Caco-2 (cell line): ENCODE measurements at regions not wholly inside any gene's neighbourhood (a gene's known extent, or its start where the extent isn't known, plus 50 kb on each side); places are given as distances from the start of the nearest gene placed in this dataset.

Experiments used
- BruUV-seq: library from RNA; stranded (reverse); fragments of 400-500 nt; replicated peaks from 2 replicates; lab custom pipeline; 2021; lab: Mats Ljungman, UMichigan
- CTCF ChIA-PET: fragments of 300-600 bp; sonication (Branson Sonifier 250); formaldehyde crosslinking; loops from one replicate; lab custom pipeline; 2022; ENCODE audit warnings: antibody characterized with exemption; lab: Charles Lee
- POLR2A ChIA-PET: fragments of 300-600 bp; sonication (Branson Sonifier 250); formaldehyde crosslinking; loops from one replicate; lab custom pipeline; 2022; ENCODE audit warnings: antibody characterized with exemption; lab: Charles Lee
- DNase-seq, 2 experiments: peaks; one replicate each; pipeline versions ENCODE4 v3.0.0 to v3.0.0-alpha.2; 2020 to 2022
- H3K27me3 ChIP-seq: replicated peaks from 2 replicates; pipeline ENCODE4 v1.6.0; 2011; ENCODE audit warnings: low read length; ENCODE audit not compliant: control insufficient read depth, insufficient read depth
- H3K36me3 ChIP-seq: 2 replicates; pipeline ENCODE4 v1.5.1; 2011; ENCODE audit warnings: low read length; ENCODE audit not compliant: control insufficient read depth, insufficient read depth
- H3K4me1 ChIP-seq: fragments of 250-450 bp; sonication (Bioruptor Pico); 2 replicates; pipeline ENCODE4 v1.5.1; 2020; ENCODE audit warnings: mild to moderate bottlenecking
- H3K4me3 ChIP-seq: 2 replicates; pipeline ENCODE4 v1.5.1; 2011; ENCODE audit warnings: low read depth, mild to moderate bottlenecking, control low read depth, low read length
- H3K9me3 ChIP-seq: fragments of 250-450 bp; sonication (Bioruptor Pico); 2 replicates; pipeline ENCODE4 v1.5.1; 2020; ENCODE audit warnings: mild to moderate bottlenecking, moderate library complexity
- H3K27ac Mint-ChIP-seq: one replicate; pipeline ENCODE4 v1.8.0; 2022; ENCODE audit warnings: mixed read lengths; ENCODE audit not compliant: unreplicated experiment
- H3K27me3 Mint-ChIP-seq: one replicate; pipeline ENCODE4 v1.8.0; 2022; ENCODE audit warnings: mixed read lengths; ENCODE audit not compliant: insufficient read depth, unreplicated experiment
- H3K36me3 Mint-ChIP-seq: one replicate; pipeline ENCODE4 v1.8.0; 2022; ENCODE audit warnings: mild to moderate bottlenecking, mixed read lengths; ENCODE audit not compliant: insufficient read depth, unreplicated experiment
- H3K4me1 Mint-ChIP-seq: one replicate; pipeline ENCODE4 v1.8.0; 2022; ENCODE audit warnings: low read depth, mixed read lengths; ENCODE audit not compliant: unreplicated experiment
- H3K4me3 Mint-ChIP-seq: one replicate; pipeline ENCODE4 v1.8.0; 2022; ENCODE audit warnings: mild to moderate bottlenecking, moderate library complexity, mixed read lengths; ENCODE audit not compliant: unreplicated experiment
- H3K9me3 Mint-ChIP-seq: one replicate; pipeline ENCODE4 v1.8.0; 2022; ENCODE audit warnings: mixed read lengths; ENCODE audit not compliant: unreplicated experiment
- intact Hi-C: fragments of 100-400 bp; cut with micrococcal nuclease; formaldehyde crosslinking; loops from one replicate; pipeline ENCODE4 v1.10.0; 2022; ENCODE audit not compliant: unreplicated experiment
- TF ChIP-seq, protein P1 (sequence below), 2 experiments: fragments of 200-600 bp in 1 of 2; IDR thresholded peaks; 1 replicate in 1 of 2; 2 replicates in 1 of 2; pipeline versions ENCODE4 v1.5.1 to v1.8.0; 2011 to 2022; ENCODE audit warnings: antibody characterized with exemption in 1 of 2, control low read depth in 1 of 2, inconsistent platforms in 1 of 2, low read depth in 1 of 2, low read length in 1 of 2, mild to moderate bottlenecking in 1 of 2, moderate library complexity in 1 of 2; ENCODE audit not compliant: insufficient read depth in 1 of 2, severe bottlenecking in 1 of 2, unreplicated experiment in 1 of 2

DNA sequence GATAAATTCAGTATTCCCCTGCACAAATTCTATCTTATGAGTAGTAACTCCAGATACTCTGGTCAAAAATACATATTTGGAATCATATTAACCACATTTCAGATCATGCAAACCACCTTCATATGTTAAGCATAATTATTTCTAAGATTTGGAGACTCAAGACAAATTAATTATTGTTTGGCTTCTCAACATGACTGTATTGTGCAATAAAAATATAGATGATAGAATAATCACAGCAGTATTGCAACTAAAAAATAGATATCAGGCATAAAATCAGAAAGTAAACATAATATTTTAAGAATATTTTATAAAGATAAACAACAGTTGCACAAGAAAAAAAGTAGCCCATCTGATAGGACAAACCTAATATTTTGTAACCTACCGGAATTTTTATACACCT, 1767.6 kb upstream of the NUDT12 start:
- Mint-ChIP-seq H3K4me3 (no peak overlapping the region), H3K27ac (no peak overlapping the region), H3K4me1 (no peaks in the 10 kb centered on the region), H3K36me3 (no peaks in the 10 kb centered on the region), H3K27me3 (no peaks in the 10 kb centered on the region), H3K9me3 (no peaks in the 10 kb centered on the region)
- no TSS peak for BruUV-seq
- intact Hi-C loops, result loop anchor here (5.0 kb wide), 1 partner anchor 463 kb away; no protein-coding TSS in a partner anchor
- POLR2A ChIA-PET, result no interaction called here
- no peaks in the 10 kb centered on the region for H3K4me1 ChIP-seq
- H3K9me3 ChIP-seq, result no peaks in the 10 kb centered on the region
- no peak overlapping the region for H3K4me3 ChIP-seq
- H3K27me3 ChIP-seq, result no peaks in the 10 kb centered on the region
- no peak for DNase-seq
- no peaks in the 10 kb centered on the region for H3K36me3 ChIP-seq
- TF ChIP-seq, protein P1, sequence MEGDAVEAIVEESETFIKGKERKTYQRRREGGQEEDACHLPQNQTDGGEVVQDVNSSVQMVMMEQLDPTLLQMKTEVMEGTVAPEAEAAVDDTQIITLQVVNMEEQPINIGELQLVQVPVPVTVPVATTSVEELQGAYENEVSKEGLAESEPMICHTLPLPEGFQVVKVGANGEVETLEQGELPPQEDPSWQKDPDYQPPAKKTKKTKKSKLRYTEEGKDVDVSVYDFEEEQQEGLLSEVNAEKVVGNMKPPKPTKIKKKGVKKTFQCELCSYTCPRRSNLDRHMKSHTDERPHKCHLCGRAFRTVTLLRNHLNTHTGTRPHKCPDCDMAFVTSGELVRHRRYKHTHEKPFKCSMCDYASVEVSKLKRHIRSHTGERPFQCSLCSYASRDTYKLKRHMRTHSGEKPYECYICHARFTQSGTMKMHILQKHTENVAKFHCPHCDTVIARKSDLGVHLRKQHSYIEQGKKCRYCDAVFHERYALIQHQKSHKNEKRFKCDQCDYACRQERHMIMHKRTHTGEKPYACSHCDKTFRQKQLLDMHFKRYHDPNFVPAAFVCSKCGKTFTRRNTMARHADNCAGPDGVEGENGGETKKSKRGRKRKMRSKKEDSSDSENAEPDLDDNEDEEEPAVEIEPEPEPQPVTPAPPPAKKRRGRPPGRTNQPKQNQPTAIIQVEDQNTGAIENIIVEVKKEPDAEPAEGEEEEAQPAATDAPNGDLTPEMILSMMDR (IDR thresholded peaks at IDR 0.05; ENCODE audit: insufficient read depth in 1 of 2, low read depth in 1 of 2, low read length in 1 of 2, severe bottlenecking in 1 of 2, unreplicated experiment in 1 of 2), result no peak
- CTCF ChIA-PET, result no interaction called here

DNA sequence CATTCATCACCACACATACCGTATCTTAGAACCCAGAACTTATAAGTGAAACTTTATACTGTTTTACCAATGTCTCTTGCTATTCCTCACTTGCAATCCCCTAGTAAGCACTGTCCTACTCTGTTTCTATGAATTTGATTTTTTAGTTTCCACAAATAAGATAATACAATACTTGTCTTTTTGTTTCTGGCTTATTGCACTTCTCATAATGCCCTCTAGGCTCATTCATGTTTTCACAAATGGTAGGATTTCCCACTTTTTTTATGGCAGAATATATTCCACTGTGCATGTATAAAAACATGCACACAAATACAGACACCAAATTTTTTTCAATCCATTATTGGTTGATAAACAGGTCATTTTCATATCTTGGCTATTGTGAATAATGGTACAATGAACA, 1742.3 kb upstream of the NUDT12 start:
- Histone ChIP-seq H3K27me3 (no peaks in the 10 kb centered on the region), H3K4me1 (no peaks in the 10 kb centered on the region), H3K4me3 (no peak overlapping the region), H3K9me3 (no peaks in the 10 kb centered on the region), H3K36me3 (no peaks in the 10 kb centered on the region)
- BruUV-seq, result no TSS peak
- POLR2A ChIA-PET, result no interaction called here
- Mint-ChIP-seq H3K9me3 (no peaks in the 10 kb centered on the region), H3K27me3 (no peaks in the 10 kb centered on the region), H3K4me1 (no peaks in the 10 kb centered on the region), H3K27ac (no peak overlapping the region), H3K36me3 (no peaks in the 10 kb centered on the region), H3K4me3 (no peak overlapping the region)
- CTCF ChIA-PET, result no interaction called here
- TF ChIP-seq, protein P1 (IDR thresholded peaks at IDR 0.05; ENCODE audit: insufficient read depth in 1 of 2, low read depth in 1 of 2, low read length in 1 of 2, severe bottlenecking in 1 of 2, unreplicated experiment in 1 of 2), result peak in 1 of 2 experiments; percentile 20
- intact Hi-C loops, result no loop called here
- DNase-seq, result no peak

DNA sequence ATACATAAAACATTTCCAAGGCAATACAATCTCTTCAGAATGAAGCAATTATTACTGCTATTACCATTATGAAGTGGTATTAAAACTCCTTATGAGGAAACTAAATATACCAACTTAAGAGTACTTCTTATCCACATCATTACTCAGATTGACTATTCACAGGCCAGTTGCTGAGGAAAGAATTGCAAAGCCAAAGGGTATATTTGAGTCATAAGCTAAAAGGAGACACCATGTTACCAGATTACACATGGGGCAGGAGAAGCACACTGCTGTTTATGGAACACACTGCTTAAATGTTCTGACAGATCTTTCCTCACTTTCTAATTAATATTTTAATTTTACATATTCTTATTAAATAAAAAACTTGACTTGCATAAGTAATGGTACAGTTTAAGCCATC, 1726.4 kb upstream of the NUDT12 start:
- BruUV-seq, result no TSS peak
- Histone ChIP-seq H3K9me3 (no peaks in the 10 kb centered on the region), H3K36me3 (no peaks in the 10 kb centered on the region), H3K4me1 (no peaks in the 10 kb centered on the region), H3K4me3 (no peak overlapping the region), H3K27me3 (no peaks in the 10 kb centered on the region)
- Mint-ChIP-seq H3K9me3 (no peaks in the 10 kb centered on the region), H3K36me3 (no peaks in the 10 kb centered on the region), H3K27ac (no peak overlapping the region), H3K4me3 (no peak overlapping the region), H3K4me1 (no peaks in the 10 kb centered on the region), H3K27me3 (peaks cover 2% of the 10 kb centered on the region)
- CTCF ChIA-PET, result no interaction called here
- TF ChIP-seq, protein P1 (IDR thresholded peaks at IDR 0.05; ENCODE audit: insufficient read depth in 1 of 2, low read depth in 1 of 2, low read length in 1 of 2, severe bottlenecking in 1 of 2, unreplicated experiment in 1 of 2), result no peak
- intact Hi-C loops, result no loop called here
- POLR2A ChIA-PET, result no interaction called here
- DNase-seq, result no peak
